ENCODE measurements at regions not wholly inside any gene's neighbourhood (a gene's known extent, or its start where the extent isn't known, plus 50 kb on each side); places are given as distances from the start of the nearest gene placed in this dataset.
"Not testable (repeated sequence)": the region's sequence is repeated elsewhere in the genome, so short reads cannot be mapped to it uniquely, and the experiment has no call there.

DNA sequence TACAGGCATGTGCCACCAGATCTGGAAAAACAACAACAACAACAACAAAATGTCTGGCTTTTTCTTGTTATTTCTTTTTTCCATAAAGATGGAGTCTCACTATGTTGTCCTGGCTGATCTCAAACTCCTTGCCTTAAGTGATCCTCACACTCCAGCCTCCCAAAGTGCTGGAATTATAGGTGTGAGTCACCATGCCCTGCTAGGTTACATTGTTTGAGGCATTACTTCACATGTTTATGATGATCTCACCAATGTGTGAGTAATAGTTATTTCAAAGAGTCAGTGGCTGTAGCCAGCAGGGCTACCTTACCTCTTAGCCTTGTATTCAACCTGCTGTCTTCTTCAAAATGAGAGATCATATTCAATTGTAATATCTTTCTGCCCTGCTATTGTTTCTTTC is 445.7 kb downstream of the AMY1C start:
- no peak overlapping the region for H3K4me3 ChIP-seq
- H3K36me3 ChIP-seq, result no peaks in the 10 kb centered on the region
- no peaks in the 10 kb centered on the region for H3K4me1 ChIP-seq
- DNase-seq, result no peak
- no peaks in the 10 kb centered on the region for H3K27me3 ChIP-seq (replicated peaks in 1 of 7)
- no peak overlapping the region for H3K27ac ChIP-seq
- TF ChIP-seq POLR2A (IDR thresholded peaks at IDR 0.05) (no peak), POLR2AphosphoS5 (IDR thresholded peaks at IDR 0.05) (no peak)
- TF ChIP-seq, protein P1, sequence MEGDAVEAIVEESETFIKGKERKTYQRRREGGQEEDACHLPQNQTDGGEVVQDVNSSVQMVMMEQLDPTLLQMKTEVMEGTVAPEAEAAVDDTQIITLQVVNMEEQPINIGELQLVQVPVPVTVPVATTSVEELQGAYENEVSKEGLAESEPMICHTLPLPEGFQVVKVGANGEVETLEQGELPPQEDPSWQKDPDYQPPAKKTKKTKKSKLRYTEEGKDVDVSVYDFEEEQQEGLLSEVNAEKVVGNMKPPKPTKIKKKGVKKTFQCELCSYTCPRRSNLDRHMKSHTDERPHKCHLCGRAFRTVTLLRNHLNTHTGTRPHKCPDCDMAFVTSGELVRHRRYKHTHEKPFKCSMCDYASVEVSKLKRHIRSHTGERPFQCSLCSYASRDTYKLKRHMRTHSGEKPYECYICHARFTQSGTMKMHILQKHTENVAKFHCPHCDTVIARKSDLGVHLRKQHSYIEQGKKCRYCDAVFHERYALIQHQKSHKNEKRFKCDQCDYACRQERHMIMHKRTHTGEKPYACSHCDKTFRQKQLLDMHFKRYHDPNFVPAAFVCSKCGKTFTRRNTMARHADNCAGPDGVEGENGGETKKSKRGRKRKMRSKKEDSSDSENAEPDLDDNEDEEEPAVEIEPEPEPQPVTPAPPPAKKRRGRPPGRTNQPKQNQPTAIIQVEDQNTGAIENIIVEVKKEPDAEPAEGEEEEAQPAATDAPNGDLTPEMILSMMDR (IDR thresholded peaks at IDR 0.05 in 8 of 11, conservative IDR thresholded peaks at IDR 0.05 in 3 of 11), result no peak
- intact Hi-C loops (cut with DNase I; ENCODE audit: low total_unique reads), result no loop called here
- H3K9me3 ChIP-seq, result peaks cover 0 to 22% (median 3%) of the 10 kb centered on the region in 8 donors

DNA sequence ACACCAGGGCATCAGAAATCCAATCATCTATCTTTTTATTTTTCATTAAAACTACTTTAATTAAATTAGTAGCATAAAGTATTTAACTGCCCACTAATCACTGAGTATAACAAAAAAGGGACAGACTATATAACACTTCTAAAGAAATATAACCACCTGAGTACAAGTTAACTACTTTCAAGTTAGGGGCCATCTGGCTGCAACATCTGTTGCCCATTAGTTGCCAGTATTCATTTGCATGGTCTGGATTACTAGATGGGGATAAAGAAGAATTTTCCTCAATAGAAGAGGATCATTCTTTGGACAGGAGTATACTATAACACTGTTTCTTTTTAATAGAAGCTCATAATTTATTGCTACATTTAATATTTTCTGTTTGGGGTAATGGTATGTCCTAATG is 446.4 kb downstream of the AMY1C start:
- no peak for TF ChIP-seq POLR2A (IDR thresholded peaks at IDR 0.05)
- TF ChIP-seq POLR2AphosphoS5 (IDR thresholded peaks at IDR 0.05), result no peak
- TF ChIP-seq, protein P1 (IDR thresholded peaks at IDR 0.05 in 8 of 11, conservative IDR thresholded peaks at IDR 0.05 in 3 of 11), result no peak
- H3K27me3 ChIP-seq (replicated peaks in 1 of 7), result no peaks in the 10 kb centered on the region
- peaks cover 0 to 29% (median 9%) of the 10 kb centered on the region in 8 donors for H3K9me3 ChIP-seq
- H3K36me3 ChIP-seq, result no peaks in the 10 kb centered on the region
- intact Hi-C loops (cut with DNase I; ENCODE audit: low total_unique reads), result no loop called here
- no peak overlapping the region for H3K4me3 ChIP-seq
- H3K27ac ChIP-seq, result no peak overlapping the region
- no peaks in the 10 kb centered on the region for H3K4me1 ChIP-seq
- no peak for DNase-seq

DNA sequence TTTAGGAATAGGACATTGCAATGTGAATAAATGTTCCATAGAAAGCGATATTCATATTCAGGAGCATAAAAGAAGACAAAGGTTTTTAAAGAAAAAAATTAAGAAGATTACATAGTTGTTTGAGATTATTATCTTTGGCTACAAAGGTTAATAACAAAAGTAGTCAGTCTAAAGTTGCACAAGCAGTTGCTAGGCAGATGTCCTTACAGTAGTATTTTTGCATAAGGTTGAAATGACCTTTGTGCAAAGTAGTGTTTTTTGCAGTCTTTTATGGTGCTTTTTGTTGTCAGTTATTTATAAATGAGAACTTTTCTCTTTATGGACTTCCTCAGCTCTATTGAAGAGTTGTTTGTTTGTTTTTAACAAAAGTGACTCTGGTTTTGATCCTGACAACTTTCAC is 447.8 kb downstream of the AMY1C start:
- Histone ChIP-seq H3K27me3 (replicated peaks in 1 of 7) (no peaks in the 10 kb centered on the region), H3K36me3 (no peaks in the 10 kb centered on the region), H3K4me1 (no peaks in the 10 kb centered on the region), H3K9me3 (peaks cover 0 to 28% (median 12%) of the 10 kb centered on the region in 8 donors), H3K27ac (no peak overlapping the region), H3K4me3 (no peak overlapping the region)
- intact Hi-C loops (cut with DNase I; ENCODE audit: low total_unique reads), result no loop called here
- no peak for DNase-seq
- TF ChIP-seq, protein P1 (IDR thresholded peaks at IDR 0.05 in 8 of 11, conservative IDR thresholded peaks at IDR 0.05 in 3 of 11), result no peak
- TF ChIP-seq POLR2A (IDR thresholded peaks at IDR 0.05) (no peak), POLR2AphosphoS5 (IDR thresholded peaks at IDR 0.05) (no peak)
- 70 to 86% (median 83%) methylated on average over 1 of the region's 1 CpG for WGBS, 5 donors

DNA sequence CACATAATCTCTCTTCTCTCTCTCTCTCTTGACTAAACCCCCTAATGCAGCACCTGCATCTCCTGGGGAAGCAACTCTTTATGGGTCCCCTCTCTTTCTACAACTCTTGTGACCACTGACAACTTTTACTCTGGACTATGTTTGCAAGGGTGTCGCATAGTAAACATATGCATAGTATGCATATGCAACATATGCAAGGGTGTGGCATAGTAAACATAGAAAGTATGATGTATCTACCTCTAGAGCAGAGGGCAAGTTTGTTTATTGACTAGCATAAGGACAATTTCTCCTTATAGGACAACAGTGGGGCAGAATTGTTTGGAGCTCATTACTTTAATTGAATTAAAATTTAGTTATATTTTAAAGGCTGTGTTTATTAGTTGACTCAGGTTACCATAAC is 462.5 kb downstream of the AMY1C start:
- 90 to 100% (median 92%) methylated on average over 1 of the region's 1 CpG for WGBS, 5 donors

DNA sequence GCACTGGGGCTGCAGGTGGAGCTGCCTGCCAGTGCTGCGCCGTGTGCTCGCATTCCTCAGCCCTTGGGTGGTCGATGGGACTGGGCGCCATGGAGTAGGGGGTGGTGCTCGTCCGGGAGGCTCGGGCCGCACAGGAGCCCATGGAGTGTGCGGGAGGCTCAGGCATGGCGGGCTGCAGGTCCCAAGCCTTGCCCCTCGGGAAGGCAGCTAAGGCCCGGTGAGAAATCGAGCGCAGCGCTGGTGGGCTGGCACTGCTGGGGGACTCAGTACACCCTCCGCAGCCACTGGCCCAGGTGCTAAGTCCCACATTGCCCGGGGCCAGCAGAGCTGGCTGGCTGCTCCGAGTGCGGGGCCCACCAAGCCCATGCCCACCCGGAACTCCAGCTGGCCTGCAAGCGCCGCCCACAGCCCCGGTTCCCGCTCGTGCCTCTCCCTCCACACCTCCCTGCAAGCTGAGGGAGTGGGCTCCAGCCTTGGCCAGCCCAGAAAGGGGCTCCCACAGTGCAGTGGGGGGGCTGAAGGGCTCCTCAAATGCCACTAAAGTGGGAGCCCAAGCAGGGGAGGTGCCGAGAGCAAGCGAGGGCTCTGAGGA is 467.8 kb downstream of the AMY1C start:
- WGBS, 5 donors, result 88 to 94% (median 89%) methylated on average over 4 to 28 of the region's 28 CpGs
- intact Hi-C loops (cut with DNase I; ENCODE audit: low total_unique reads); H3K36me3 ChIP-seq; H3K4me3 ChIP-seq; H3K27me3 ChIP-seq (replicated peaks in 1 of 7); H3K27ac ChIP-seq; H3K4me1 ChIP-seq: not testable (repeated sequence)
- peak; percentile 60 for DNase-seq
- H3K9me3 ChIP-seq, result peaks cover 0 to 48% (median 10%) of the 10 kb centered on the region in 8 donors

More for the DNA sequence above, 462.5 kb downstream of the AMY1C start:
- TF ChIP-seq POLR2A (IDR thresholded peaks at IDR 0.05) (no peak), POLR2AphosphoS5 (IDR thresholded peaks at IDR 0.05) (no peak)
- TF ChIP-seq, protein P1 (IDR thresholded peaks at IDR 0.05 in 8 of 11, conservative IDR thresholded peaks at IDR 0.05 in 3 of 11), result no peak
- Histone ChIP-seq H3K27ac (no peak overlapping the region), H3K4me1 (no peaks in the 10 kb centered on the region), H3K27me3 (replicated peaks in 1 of 7) (no peaks in the 10 kb centered on the region), H3K4me3 (no peak overlapping the region), H3K36me3 (no peaks in the 10 kb centered on the region), H3K9me3 (peaks cover 0 to 24% (median under 1%) of the 10 kb centered on the region in 8 donors)
- intact Hi-C loops (cut with DNase I; ENCODE audit: low total_unique reads), result no loop called here
- no peak for DNase-seq
